ENCODE measurements at regions not wholly inside any gene's neighbourhood (a gene's known extent, or its start where the extent isn't known, plus 50 kb on each side); places are given as distances from the start of the nearest gene placed in this dataset.

- Histone ChIP-seq H3K79me1 (ENCODE audit: low read depth in 1 of 2, low read length in 2 of 2) (no peaks in the 10 kb centered on the region), H2BK5ac (ENCODE audit: low read depth, low read length, poor library complexity, severe bottlenecking) (no peak overlapping the region), H4K5ac (ENCODE audit: low read depth, low read length) (no peak overlapping the region), H2BK20ac (ENCODE audit: low read depth, low read length) (no peak overlapping the region), H2AK9ac (replicated peaks; ENCODE audit: low read depth, low read length, poor library complexity) (no peak overlapping the region), H3K14ac (replicated peaks; ENCODE audit: low read depth, low read length) (no peak overlapping the region), H3K23ac (ENCODE audit: low read depth, low read length) (no peak overlapping the region), H3K9me1 (ENCODE audit: insufficient read depth, low read length) (peaks cover 3% of the 10 kb centered on the region; the same call in 1 of the 2 replicates), H3K4me1 (ENCODE audit: control insufficient read depth, insufficient read depth, low read length) (peaks cover 4% of the 10 kb centered on the region), H4K91ac (ENCODE audit: insufficient read depth, low read depth, low read length) (no peak overlapping the region), H3K36me3 (ENCODE audit: control insufficient read depth, insufficient read depth, low read length) (no peaks in the 10 kb centered on the region), H3K4ac (ENCODE audit: low read depth, low read length) (no peak overlapping the region; the same call in 1 of the 2 replicates), H2BK15ac (ENCODE audit: low read depth, low read length) (no peak overlapping the region), H3K9ac (ENCODE audit: low read depth, low read length) (no peak overlapping the region), H4K20me1 (ENCODE audit: insufficient read depth, low read length) (no peaks in the 10 kb centered on the region), H2AFZ (replicated peaks; ENCODE audit: low read length, poor library complexity) (no peak overlapping the region), H3K27ac (ENCODE audit: insufficient read depth, low read length) (no peak overlapping the region), H2AK5ac (ENCODE audit: low read depth, low read length) (peak overlapping the region; percentile 48; the same call in 1 of the 2 replicates), H3K18ac (ENCODE audit: low read depth, low read length) (no peak overlapping the region), H4K8ac (ENCODE audit: low read depth in 2 of 2, low read length in 2 of 2) (no peak overlapping the region), H3K27me3 (ENCODE audit: control insufficient read depth, insufficient read depth, low read length) (peaks cover 2% of the 10 kb centered on the region; the same call in 1 of the 2 replicates), H3K56ac (ENCODE audit: extremely low read depth, insufficient read depth, low read length) (no peak overlapping the region), H3K4me3 (ENCODE audit: insufficient read depth, low read depth, low read length) (no peak overlapping the region), H3K9me3 (ENCODE audit: control insufficient read depth, insufficient read depth, low read length) (no peaks in the 10 kb centered on the region), H2BK120ac (ENCODE audit: low read depth, low read length) (peak overlapping the region; percentile 7; the same call in 1 of the 2 replicates), H3K4me2 (ENCODE audit: low read depth, low read length) (no peak overlapping the region)
- CTCF ChIA-PET = no interaction called here
- 90% methylated on average over 2 of the region's 4 CpGs; no CpG with 5 or more reads in 1 of the 2 experiments for WGBS, 2 experiments (ENCODE audit: extremely low coverage in 2 of 2, insufficient read length in 1 of 2)
- DNase-seq (no peak), ATAC-seq (ENCODE audit: low read depth) (no peak)
- in situ Hi-C loops (cut with MboI; ENCODE audit: low sequenced_read_pairs) (no loop called here), dilution Hi-C loops (cut with HindIII; ENCODE audit: low sequenced_read_pairs, unreplicated experiment) (no loop called here), intact Hi-C loops (cut with micrococcal nuclease) (no loop called here)
- POLR2A ChIA-PET (ENCODE audit: unreplicated experiment) = no interaction called here
- no TSS peak for BruUV-seq (replicated peaks)
- no peak for TF ChIP-seq POLR2A (IDR thresholded peaks at IDR 0.05; ENCODE audit: low read depth, low read length)
- no peak for TF ChIP-seq CTCF (conservative IDR thresholded peaks at IDR 0.05; ENCODE audit: low read depth, low read length)
- no peak for TF ChIP-seq BHLHE40 (IDR thresholded peaks at IDR 0.05; ENCODE audit: low read depth, low read length)
- no peak for TF ChIP-seq RFX5 (IDR thresholded peaks at IDR 0.05; ENCODE audit: low read depth, low read length)
- no peak for TF ChIP-seq MAFK (IDR thresholded peaks at IDR 0.05; ENCODE audit: low read depth, low read length)
- TF ChIP-seq FOS (IDR thresholded peaks at IDR 0.05; ENCODE audit: low read depth, low read length) = no peak
- TF ChIP-seq ELK1 (IDR thresholded peaks at IDR 0.05; ENCODE audit: borderline replicate concordance, low read depth, low read length) = no peak
- no peak for TF ChIP-seq RAD21 (IDR thresholded peaks at IDR 0.05; ENCODE audit: low read length)
- TF ChIP-seq RCOR1 (IDR thresholded peaks at IDR 0.05; ENCODE audit: insufficient replicate concordance, low read length) = no peak
- TF ChIP-seq CHD1 (IDR thresholded peaks at IDR 0.05; ENCODE audit: low read depth, low read length) = no peak
- TF ChIP-seq SMC3 (IDR thresholded peaks at IDR 0.05; ENCODE audit: low read depth, low read length) = no peak
- TF ChIP-seq MAZ (IDR thresholded peaks at IDR 0.05; ENCODE audit: borderline replicate concordance, low read depth, low read length) = no peak
- no peak for TF ChIP-seq NFE2L2 (IDR thresholded peaks at IDR 0.05; ENCODE audit: low read depth, low read length)
- no peak for TF ChIP-seq USF2 (IDR thresholded peaks at IDR 0.05; ENCODE audit: low read depth, low read length)
- TF ChIP-seq MXI1 (IDR thresholded peaks at IDR 0.05; ENCODE audit: borderline replicate concordance, low read depth, low read length) = no peak
- TF ChIP-seq CEBPB (IDR thresholded peaks at IDR 0.05; ENCODE audit: low read depth, low read length) = no peak
Measured at GRCh38 chr6:163743796-163744195, 329.3 kb downstream of the QKI start.

All from IMR-90 (cell line).